ENCODE measurements at regions not wholly inside any gene's neighbourhood (a gene's known extent, or its start where the extent isn't known, plus 50 kb on each side); places are given as distances from the start of the nearest gene placed in this dataset.

GRCh38 chr2:217398101-217398500, 538.2 kb upstream of the TNP1 start:
- DNase-seq, result no peak

- no peak for DNase-seq
Observed at GRCh38 chr2:217396586-217396985, 536.7 kb upstream of the TNP1 start.

- no peak for DNase-seq
Observed at GRCh38 chr2:217396165-217396564, 536.3 kb upstream of the TNP1 start.

GRCh38 chr2:217394510-217395351, 534.9 kb upstream of the TNP1 start:
- no peak for DNase-seq

- no peak for DNase-seq
Observed at GRCh38 chr2:217393585-217394032, 533.7 kb upstream of the TNP1 start.

GRCh38 chr2:217392930-217393584, 533.2 kb upstream of the TNP1 start:
- DNase-seq, result no peak

- no peak for DNase-seq
Observed at GRCh38 chr2:217387776-217388387, 528.0 kb upstream of the TNP1 start.

GRCh38 chr2:217386041-217386440, 526.2 kb upstream of the TNP1 start:
- DNase-seq, result no peak

- DNase-seq, result no peak
Observed at GRCh38 chr2:217383620-217384019, 523.8 kb upstream of the TNP1 start.

GRCh38 chr2:217382794-217383193, 522.9 kb upstream of the TNP1 start:
- no peak for DNase-seq

GRCh38 chr2:217379807-217380206, 519.9 kb upstream of the TNP1 start:
- DNase-seq, result no peak

GRCh38 chr2:217372794-217373193, 512.9 kb upstream of the TNP1 start:
- DNase-seq, result no peak

GRCh38 chr2:217371781-217372213, 511.9 kb upstream of the TNP1 start:
- no peak for DNase-seq

- DNase-seq, result no peak
Observed at GRCh38 chr2:217370391-217370790, 510.5 kb upstream of the TNP1 start.

- DNase-seq, result no peak
Observed at GRCh38 chr2:217367464-217367863, 507.6 kb upstream of the TNP1 start.

GRCh38 chr2:217366966-217367365, 507.1 kb upstream of the TNP1 start:
- no peak for DNase-seq

GRCh38 chr2:217366266-217366895, 506.5 kb upstream of the TNP1 start:
- no peak for DNase-seq

- no peak for DNase-seq
Observed at GRCh38 chr2:217365656-217366055, 505.8 kb upstream of the TNP1 start.

- DNase-seq, result no peak
Observed at GRCh38 chr2:217364224-217364623, 504.4 kb upstream of the TNP1 start.

- DNase-seq, result no peak
Observed at GRCh38 chr2:217363470-217363869, 503.6 kb upstream of the TNP1 start.

- no peak for DNase-seq
Observed at GRCh38 chr2:217362710-217363109, 502.8 kb upstream of the TNP1 start.

GRCh38 chr2:217362286-217362685, 502.4 kb upstream of the TNP1 start:
- no peak for DNase-seq

GRCh38 chr2:217361483-217361880, 501.6 kb upstream of the TNP1 start:
- DNase-seq, result no peak
